BE2C (cell line): ENCODE measurements at regions not wholly inside any gene's neighbourhood (a gene's known extent, or its start where the extent isn't known, plus 50 kb on each side); places are given as distances from the start of the nearest gene placed in this dataset.

Source experiments
- DNase-seq: peaks from one replicate; pipeline ENCODE4 v3.0.0-alpha.2; 2020
- H3K27me3 ChIP-seq: fragments of 250-450 bp; sonication (Bioruptor Pico); 2 replicates; pipeline ENCODE4 v1.5.1; 2020; ENCODE audit warnings: mild to moderate bottlenecking
- H3K36me3 ChIP-seq: fragments of 250-450 bp; sonication (Bioruptor Pico); 2 replicates; pipeline ENCODE4 v1.5.1; 2020; ENCODE audit warnings: mild to moderate bottlenecking
- H3K4me1 ChIP-seq: fragments of 250-450 bp; sonication (Bioruptor Pico); 2 replicates; pipeline ENCODE4 v1.5.1; 2020
- H3K4me3 ChIP-seq: 2 replicates; pipeline ENCODE4 v1.5.1; 2011; ENCODE audit warnings: low read depth, low read length
- H3K9me3 ChIP-seq: fragments of 250-450 bp; sonication (Bioruptor Pico); 2 replicates; pipeline ENCODE4 v1.5.1; 2020
- TF ChIP-seq, protein P1 (sequence below): IDR thresholded peaks from 2 replicates; pipeline ENCODE4 v1.5.1; 2012; ENCODE audit warnings: mild to moderate bottlenecking, low read depth, low read length

- H3K27me3 ChIP-seq, result no peaks in the 10 kb centered on the region
- H3K4me3 ChIP-seq, result no peak overlapping the region
- no peaks in the 10 kb centered on the region for H3K9me3 ChIP-seq
- TF ChIP-seq, protein P1, sequence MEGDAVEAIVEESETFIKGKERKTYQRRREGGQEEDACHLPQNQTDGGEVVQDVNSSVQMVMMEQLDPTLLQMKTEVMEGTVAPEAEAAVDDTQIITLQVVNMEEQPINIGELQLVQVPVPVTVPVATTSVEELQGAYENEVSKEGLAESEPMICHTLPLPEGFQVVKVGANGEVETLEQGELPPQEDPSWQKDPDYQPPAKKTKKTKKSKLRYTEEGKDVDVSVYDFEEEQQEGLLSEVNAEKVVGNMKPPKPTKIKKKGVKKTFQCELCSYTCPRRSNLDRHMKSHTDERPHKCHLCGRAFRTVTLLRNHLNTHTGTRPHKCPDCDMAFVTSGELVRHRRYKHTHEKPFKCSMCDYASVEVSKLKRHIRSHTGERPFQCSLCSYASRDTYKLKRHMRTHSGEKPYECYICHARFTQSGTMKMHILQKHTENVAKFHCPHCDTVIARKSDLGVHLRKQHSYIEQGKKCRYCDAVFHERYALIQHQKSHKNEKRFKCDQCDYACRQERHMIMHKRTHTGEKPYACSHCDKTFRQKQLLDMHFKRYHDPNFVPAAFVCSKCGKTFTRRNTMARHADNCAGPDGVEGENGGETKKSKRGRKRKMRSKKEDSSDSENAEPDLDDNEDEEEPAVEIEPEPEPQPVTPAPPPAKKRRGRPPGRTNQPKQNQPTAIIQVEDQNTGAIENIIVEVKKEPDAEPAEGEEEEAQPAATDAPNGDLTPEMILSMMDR, result no peak
- no peaks in the 10 kb centered on the region for H3K36me3 ChIP-seq
- no peak for DNase-seq
- H3K4me1 ChIP-seq, result no peaks in the 10 kb centered on the region
Measured at GRCh38 chr2:104444889-104445288, 409.0 kb upstream of the POU3F3 start.

- H3K36me3 ChIP-seq, result no peaks in the 10 kb centered on the region
- TF ChIP-seq, protein P1, result 0 out of 2 replicates have a peak, but pooled peaks have one; percentile 5
- DNase-seq, result no peak
- H3K9me3 ChIP-seq, result no peaks in the 10 kb centered on the region
- H3K4me3 ChIP-seq, result no peak overlapping the region
- H3K27me3 ChIP-seq, result no peaks in the 10 kb centered on the region
- H3K4me1 ChIP-seq, result no peaks in the 10 kb centered on the region
Measured at GRCh38 chr2:104447831-104448434, 406.0 kb upstream of the POU3F3 start.

- Histone ChIP-seq H3K36me3 (no peaks in the 10 kb centered on the region), H3K4me1 (no peaks in the 10 kb centered on the region), H3K27me3 (no peaks in the 10 kb centered on the region), H3K4me3 (no peak overlapping the region), H3K9me3 (no peaks in the 10 kb centered on the region)
- TF ChIP-seq, protein P1, result no peak
- no peak for DNase-seq
Measured at GRCh38 chr2:104448661-104449440, 405.1 kb upstream of the POU3F3 start.

DNA sequence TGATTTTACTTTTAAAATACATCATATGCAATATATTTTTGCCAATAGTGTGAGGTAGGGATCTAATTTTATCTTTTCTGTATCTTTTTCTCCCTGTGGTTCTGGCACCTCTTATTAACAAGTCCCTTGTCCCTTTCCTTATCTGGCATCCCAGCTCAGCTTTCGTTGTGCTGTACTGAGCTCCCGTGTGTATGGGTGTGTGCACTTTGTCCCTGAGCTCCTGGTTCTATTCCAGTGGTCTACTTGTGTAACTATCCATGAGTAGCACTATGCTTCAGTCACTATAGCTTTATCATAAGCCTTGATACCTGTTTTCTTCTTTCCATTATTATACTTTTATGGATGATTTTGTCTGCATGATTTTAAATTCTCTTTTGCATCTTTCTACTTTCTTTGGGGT is 401.4 kb upstream of the POU3F3 start:
- no peaks in the 10 kb centered on the region for H3K9me3 ChIP-seq
- DNase-seq, result no peak
- H3K4me3 ChIP-seq, result no peak overlapping the region
- no peaks in the 10 kb centered on the region for H3K27me3 ChIP-seq
- no peaks in the 10 kb centered on the region for H3K36me3 ChIP-seq
- TF ChIP-seq, protein P1, result no peak
- H3K4me1 ChIP-seq, result no peaks in the 10 kb centered on the region

- Histone ChIP-seq H3K4me3 (no peak overlapping the region), H3K27me3 (no peaks in the 10 kb centered on the region), H3K4me1 (no peaks in the 10 kb centered on the region), H3K36me3 (no peaks in the 10 kb centered on the region), H3K9me3 (no peaks in the 10 kb centered on the region)
- TF ChIP-seq, protein P1, result no peak
- DNase-seq, result no peak
Measured at GRCh38 chr2:104462731-104463130, 391.2 kb upstream of the POU3F3 start.

GRCh38 chr2:104465981-104466380 is 387.9 kb upstream of the POU3F3 start:
- TF ChIP-seq, protein P1, result no peak
- H3K4me1 ChIP-seq, result no peaks in the 10 kb centered on the region
- H3K27me3 ChIP-seq, result no peaks in the 10 kb centered on the region
- H3K4me3 ChIP-seq, result no peak overlapping the region
- DNase-seq, result no peak
- no peaks in the 10 kb centered on the region for H3K36me3 ChIP-seq
- no peaks in the 10 kb centered on the region for H3K9me3 ChIP-seq
